GM18861 (cell line): ENCODE measurements at regions not wholly inside any gene's neighbourhood (a gene's known extent, or its start where the extent isn't known, plus 50 kb on each side); places are given as distances from the start of the nearest gene placed in this dataset.

Experiments
- ATAC-seq: cut with Tn5 transposase; IDR thresholded peaks from one replicate; pipeline ENCODE4 v1.9.1; 2021; ENCODE audit not compliant: unreplicated experiment

DNA sequence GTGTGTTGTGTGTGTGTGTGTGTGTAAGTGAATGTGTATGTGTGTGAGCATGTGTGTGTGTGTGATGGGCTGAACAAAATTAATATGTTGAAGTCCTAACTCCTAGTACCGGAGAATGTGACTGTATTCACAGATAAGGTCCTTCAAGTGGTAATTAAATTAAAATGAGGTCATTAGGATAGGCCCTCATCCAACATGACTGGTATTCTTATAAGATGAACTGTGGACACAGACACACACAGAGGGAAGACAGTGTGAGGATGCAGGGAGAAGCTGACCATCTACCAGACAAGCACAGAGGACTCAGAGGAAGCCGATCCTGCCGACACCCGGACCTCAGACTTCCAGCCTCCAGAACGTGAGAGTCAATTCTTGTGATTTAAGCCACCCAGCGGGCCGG, 91.2 kb upstream of the PGBD5 start:
- no peak for ATAC-seq

DNA sequence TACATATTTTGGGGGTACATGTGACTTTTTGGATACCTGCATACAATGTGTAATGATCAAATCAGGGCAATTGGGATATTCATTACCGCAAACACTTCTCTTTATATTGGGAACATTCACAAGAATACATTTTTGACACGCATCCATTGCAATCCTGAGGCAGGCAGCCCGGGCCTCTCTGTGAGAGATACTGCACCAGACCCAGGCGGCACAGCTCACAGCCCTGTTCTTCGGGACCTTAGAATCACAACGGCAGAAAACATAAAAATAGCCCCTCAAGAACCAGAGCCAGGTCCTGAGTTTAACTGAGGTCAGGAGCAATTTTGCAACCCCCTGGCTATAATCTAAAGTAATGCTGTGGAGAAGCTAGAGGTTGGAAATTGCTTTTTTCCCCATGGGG, 90.8 kb upstream of the PGBD5 start:
- ATAC-seq, result no peak

DNA sequence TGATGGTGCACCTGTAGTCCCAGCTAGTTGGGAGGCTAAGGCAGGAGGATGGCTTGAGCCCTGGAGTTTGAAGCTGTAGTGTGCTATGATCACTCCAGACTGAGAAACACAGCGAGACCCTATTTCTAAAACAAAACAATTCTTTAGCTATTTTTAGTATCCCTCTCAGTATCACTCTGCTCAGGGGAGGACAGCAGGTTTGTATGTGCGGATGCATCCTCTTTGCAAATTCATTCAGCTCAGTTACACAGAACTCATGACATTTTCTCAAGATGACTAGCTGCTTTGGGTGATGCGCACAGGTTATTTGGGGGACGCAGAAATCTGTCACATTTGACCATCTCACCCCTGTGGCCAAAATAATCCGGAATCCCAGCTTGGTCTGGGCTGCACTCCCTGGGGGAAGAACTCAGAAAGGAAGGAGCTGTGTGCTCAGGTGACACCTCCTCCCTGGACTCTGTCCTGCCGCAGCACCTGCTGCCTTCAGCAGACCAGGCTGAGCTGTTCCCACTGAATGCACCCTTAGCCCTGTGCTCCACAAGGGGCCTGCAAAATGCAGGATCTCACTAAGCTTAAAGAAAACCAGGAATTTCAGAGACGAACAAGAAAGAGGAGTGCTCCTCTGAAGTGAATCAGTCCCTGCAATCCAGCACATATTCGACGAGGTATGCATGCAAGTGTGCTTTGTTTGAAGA, 89.5 kb upstream of the PGBD5 start:
- ATAC-seq, result no peak

DNA sequence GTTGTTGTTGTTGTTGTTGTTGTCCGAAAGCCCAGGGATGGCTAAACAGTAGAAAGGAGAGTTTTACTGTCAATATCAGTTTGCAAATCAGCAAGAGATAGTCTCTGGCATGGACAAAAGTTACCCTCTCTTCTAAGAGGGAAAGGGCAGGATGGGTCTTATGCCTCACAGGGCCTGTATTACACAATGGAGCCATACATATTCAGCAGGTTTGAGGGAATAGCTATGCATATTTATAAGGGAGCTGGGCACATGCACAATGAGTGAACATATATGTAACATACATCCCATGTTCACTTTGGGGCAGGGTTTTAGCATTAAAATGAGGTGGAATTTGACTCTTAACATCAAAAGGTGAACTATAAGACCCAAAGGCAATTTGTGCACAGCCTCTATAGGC, 84.4 kb upstream of the PGBD5 start:
- no peak for ATAC-seq

DNA sequence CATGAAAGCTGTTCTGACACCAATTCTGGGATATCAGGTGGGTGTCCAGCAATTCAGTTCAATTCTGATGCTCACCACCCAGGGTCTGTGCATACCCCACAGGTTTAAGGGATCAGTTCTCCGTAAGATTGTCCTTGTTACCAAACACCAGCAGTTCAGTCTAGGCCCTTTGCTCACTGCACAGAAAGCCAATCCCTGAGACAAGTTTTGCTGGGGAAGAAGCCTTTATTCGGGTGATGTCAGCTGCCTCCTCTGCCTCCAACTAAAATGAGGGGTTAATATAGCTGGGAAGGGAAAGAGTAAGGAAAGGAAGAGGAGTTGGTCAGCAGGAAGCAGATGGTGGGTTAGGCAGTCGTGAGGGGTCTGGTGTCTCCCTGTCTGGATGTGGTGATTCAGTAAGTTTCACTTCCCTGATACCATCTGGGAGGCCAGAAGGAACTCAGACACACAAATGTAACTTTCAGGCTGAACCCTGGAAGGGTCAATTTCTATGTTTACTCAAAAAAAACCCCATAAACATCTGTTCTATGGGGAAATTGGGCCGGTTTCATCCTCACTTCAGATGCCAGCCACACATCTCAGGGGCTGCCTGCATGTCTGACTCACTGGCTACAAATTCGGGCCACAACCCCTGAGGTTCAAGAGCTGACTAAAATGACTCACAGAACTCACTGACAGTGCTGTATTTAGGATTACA, 83.3 kb upstream of the PGBD5 start:
- ATAC-seq, result peak; percentile 46

DNA sequence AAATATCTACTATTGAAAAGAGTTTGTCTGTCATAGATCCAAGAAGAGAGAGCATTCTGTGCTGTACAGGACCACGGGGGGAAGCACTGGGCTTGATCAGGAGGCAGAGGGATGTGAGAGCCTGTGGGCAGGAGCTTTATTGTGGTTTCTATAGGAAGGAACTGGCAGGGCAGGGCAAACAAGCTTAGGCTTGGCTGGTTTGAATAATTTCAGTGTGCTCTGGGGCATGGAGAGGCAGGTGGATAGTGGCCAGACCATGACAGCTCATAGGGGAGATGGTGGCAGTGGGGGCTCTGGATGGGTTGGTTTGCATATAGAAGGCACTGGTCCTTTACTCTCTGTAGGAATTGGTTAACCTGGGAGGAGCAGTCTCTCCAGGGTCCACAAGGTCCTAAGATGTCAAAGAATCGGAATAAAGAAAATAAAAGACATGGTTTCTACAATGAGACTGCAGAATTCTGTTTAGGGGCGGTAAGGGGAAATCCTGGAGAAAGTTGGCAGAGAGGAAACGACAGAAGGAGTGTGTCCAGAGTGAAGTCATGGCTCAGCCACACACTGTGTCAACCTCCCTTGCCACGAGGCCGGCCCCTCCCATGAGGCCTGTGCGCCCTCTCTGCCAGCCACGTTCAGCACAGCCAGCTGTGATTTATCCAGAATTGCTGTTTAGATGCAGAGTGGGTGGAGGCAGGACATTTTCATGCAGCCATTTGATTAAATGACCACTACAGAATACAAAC, 81.7 kb upstream of the PGBD5 start:
- no peak for ATAC-seq

DNA sequence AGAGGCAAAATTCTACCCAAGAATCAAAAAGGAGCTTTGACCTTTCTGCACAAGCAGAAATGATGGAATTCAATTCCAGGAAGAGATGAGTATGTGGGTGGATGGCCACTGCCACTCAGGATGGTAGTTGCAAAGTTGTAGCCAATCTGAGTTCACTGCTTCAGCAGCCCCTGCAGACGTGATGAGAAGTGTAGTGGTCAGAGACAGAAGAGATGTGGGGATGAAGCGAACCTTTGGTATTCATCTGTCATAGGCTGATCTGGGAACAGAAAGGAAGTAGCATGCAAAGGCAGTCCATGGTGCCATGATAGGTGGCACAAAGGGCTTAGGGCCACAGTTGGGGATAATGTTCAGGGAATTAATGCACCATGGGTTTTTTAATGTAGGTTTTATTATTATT, 81.1 kb upstream of the PGBD5 start:
- ATAC-seq, result no peak

DNA sequence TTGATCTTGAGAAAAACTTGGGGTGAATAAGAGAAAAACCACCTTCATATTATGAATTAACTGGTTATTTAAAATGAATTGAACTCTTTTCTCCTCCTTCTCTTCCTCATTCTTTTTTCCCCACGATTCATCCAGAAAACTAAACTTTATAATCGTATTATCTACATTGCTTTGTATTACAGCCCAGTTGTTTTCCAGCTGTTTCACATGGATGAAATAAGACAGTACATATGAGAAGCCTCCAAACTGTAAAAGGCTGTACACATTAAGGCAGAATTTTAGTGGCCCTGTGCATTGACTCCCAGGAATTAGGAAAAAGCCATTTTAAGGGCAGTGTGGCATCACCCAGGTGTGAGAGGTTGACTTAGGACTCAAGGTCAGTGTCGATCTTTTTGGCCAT, 80.3 kb upstream of the PGBD5 start:
- no peak for ATAC-seq

DNA sequence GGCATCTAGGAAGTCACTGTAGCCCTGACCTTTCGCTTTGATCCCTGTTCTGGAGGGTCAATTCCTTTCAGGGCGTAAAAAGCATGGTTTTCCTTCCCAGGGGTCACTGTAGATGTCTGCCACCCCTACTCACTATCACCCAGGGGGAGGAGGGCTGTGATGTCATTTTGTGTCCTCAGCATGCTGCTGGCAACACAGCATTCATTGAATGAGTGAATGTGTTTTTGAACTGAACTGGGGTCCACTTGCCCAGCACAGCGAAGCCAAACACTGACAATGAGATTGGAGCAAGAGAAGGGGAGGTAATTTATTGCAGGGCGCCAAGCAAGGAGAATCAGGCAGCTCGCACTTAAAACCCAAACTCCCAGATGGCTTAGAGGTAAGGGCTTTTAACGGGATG, 78.2 kb upstream of the PGBD5 start:
- ATAC-seq, result no peak

DNA sequence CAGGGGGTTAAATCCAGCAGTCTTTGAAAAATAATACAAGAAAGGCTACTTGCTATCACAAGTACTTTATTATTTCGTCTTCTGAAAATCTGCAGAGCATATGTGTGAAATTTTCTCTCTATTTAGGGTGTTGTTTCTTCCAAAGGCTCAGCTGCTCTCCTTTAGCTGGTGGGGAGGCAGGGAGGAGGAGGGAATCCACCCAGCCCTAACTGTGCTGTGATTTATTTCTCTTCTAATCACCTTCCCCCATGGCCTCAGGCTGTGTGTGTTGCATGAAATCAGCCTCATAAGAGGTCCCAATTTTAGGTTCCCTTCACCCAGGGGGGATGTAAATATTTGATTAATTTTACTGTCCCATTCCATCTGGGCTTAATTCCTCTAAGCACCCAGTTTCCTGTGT, 77.6 kb upstream of the PGBD5 start:
- ATAC-seq, result no peak

DNA sequence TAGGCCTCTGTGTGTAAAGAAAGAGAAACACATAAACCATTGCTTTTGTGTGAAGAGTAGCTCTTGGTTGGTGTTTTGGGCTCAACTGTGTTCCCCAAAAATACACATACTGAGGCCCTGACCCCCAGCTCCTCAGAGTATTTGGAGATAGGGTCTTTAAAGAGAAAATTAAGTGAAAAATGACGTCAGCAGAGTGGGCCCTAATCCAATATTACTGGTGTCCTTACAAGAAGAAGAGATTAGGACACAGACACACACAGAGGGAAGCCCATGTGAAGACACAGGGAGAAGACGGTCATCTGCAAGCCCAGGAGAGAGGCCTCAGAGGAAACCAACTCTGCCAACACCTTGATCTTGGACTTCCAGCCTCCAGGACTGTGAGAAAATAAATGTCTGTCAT, 76.9 kb upstream of the PGBD5 start:
- ATAC-seq, result no peak

DNA sequence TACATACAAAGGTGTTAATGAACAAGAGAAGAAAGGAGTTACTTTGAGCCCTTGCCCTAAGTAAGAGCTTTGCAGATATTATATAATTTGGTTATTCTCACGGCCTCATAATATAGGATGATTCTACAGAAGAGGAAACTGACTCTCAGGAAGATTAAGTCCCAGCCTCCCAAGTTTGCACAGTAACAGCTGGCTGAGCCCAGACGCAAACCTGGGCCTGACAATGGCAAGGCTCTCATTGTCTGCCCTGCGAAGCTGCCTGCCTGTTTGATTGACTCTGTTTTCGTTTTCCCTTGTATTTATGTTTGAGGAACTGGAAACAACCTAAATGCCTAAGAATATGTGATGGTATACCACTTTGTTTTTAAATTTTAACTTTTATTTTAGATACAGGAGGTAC, 76.2 kb upstream of the PGBD5 start:
- ATAC-seq, result no peak

DNA sequence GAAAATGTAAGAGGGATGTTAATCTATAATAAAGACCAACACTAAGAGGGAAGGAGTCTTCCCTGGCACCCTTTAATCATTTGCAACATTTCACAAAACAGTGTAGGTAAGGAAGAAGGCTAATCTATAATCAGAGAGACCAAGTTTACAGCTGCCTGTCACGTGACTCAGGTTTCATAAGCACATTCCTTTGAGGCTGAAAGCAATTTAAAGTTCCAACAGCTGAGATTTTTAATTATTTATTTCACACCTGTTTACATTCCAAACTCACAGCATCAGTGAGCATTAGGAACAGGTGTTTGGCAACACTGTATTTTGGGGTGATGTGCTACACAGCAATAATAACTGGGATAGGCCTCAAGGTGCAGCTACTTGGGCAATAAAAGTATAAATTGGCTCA, 75.7 kb upstream of the PGBD5 start:
- no peak for ATAC-seq

DNA sequence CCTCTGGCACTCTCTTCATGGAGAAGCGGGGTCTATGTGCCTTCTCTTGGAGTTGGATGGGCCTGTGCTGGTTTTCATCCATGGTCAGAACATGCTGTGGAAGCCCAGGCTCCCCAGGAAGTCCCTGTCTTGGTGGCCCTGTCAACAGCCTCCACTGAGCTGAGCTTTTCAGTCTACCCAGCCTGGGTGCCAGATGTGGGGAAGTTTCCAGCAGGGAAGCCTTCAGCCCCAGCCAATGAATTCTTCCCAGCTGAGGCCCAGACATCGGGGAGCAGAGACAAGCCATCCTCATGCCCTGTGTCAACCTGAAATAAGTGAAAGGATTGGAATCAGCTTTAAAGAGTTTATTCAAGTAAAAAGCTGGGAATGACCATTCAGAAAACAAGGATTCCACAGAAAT, 75.1 kb upstream of the PGBD5 start:
- ATAC-seq, result no peak

DNA sequence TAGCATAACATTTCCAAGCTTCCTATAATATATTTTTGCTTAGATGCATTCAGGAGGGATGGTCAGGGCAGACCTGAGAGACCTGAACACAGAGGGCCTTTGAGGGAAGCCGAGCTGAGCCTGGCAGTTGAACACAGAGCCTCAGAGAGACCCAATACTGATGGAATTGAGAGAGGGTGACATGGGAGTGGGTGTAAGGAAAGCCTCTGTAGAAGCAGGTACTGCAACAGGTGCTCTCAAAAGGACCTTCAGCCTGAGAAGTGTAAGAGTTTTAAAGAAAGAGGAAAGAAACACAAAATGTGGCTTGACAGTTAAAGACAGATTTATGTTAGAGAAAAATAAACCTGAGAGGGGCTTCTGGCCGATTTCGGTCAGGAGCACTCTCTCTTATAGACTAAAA, 73.9 kb upstream of the PGBD5 start:
- ATAC-seq, result no peak

DNA sequence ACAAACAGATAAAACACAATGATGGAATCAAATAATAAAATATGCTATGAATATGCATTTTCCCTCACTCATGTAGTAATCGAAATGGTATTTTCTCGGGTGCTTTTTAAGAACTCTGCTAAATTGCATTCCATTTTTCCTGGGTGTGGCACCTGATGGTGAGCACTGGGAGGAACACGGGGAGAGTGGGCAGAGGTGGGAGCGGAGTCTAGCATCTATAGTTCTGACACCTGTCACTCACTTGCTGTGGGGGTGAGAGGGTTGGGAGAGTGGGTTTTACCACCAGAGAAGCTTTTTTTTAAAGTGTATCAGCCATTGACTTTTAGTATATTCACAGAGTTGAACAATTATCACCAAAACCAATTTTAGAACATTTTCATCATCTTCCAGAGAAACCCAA, 73.4 kb upstream of the PGBD5 start:
- ATAC-seq, result no peak

DNA sequence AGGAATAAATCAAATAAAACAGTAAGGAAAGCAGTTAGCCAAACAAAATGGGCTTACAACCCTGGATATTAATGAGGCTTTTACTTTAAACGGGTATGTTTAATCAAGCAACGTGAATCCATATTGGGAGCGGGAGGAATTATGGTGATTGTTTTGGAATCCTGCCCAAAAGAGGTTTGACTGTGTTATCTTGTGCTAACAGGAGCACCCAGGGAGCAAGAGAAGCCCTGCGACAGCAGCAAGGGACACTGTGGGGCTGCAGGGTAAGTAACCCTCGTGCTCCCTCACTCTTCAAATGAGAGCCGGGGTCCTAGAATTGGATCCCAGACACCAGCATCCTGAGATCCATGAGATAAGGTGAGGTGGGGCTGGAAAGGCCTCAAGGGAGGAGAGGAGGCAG, 72.6 kb upstream of the PGBD5 start:
- no peak for ATAC-seq

DNA sequence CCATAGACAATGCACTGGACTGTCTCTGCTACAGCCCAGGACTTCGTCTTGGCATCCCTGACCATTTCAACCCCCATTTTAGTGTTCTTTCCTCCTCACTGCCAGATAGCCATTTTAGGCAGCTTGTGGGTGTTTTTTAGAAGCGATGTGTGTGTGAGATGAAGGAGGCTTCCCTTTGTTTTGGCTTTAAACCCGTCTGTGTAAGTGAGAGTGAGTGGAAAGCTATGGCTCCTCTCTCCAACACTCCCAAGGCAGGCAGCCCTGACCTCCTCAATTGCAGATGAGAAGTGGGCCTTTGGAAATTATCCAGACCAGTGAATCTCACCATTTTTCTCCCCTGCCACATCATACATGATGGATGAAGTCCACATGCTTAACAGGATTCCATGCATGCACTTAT, 70.3 kb upstream of the PGBD5 start:
- no peak for ATAC-seq

DNA sequence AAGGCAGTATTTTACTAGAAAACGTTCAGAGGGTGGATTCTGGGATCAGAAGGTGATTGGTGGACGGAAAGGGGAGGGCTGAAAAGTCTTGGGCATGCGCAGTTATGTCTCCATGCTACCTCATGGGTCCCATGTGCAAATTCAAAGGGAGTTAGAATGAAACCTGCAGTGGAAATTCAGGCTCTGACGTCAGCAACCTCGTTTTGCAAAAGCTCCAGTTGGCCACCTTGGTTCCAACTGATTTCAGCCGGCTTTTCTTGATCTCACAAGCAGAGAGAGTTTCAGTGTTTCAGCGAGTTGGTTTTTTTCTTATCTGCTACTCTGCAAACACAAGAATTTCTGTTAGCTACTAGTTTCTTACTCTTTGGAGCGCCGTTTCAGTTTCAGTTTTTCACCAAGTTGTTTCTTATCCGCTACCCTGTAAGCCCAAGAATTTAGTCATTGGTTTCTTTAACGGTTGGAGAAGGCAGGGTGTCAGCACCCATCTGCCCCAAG, 69.8 kb upstream of the PGBD5 start:
- ATAC-seq, result no peak

DNA sequence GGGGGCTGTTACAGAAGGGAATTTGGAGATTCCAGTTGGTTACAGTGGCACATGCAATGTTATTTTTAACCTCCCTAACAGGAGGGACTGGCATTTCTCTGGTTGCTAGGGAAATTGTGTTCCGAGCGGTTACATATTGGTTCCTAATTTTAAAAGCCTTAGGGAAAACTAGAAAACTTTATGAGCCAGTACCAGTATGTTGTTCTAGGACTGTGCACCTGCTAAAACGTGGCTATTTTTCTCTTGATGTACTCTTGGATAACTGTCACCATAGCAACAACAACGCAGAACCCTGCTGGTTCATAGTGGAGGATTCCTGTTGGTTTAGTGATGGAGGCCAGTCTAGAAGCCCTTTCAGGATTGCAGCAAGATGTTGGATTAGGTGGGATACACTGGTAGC, 68.9 kb upstream of the PGBD5 start:
- ATAC-seq, result no peak

DNA sequence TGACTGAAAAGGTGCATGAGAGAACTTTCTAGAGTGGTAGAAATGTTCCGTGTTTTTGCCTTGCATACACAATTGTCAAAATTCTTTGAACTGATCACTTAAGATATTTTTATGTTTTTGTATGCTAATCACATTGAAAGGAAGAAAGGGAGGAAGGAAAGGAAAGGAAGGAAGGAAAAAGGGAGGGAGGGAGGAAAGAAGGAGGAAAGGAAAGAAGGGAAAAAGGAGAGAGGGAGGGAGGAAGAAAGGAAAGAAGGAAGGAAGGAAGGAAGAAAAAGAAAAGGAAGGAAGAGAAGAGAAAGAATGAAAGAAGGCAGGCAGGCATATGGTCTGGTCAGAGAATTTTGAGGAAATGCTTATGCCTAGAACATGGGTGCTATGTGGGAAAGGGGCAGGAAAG, 68.4 kb upstream of the PGBD5 start:
- no peak for ATAC-seq

DNA sequence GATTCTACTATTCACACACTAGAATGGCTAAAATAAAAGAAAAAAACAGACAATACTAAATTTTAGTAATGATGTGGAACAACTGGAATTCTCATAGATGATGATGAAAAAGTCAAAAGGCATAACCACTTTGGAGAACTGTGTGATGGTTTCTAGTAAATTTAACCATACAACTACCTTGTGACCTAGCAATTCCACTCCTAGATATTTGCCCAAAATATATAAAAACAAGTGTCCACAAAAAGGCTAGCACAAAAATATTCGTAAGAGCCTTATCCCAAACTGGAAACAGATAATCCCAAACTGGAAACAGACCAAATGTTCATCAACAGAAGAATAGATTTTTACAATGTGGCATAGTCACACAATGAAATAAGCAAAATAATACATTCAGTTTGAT, 67.9 kb upstream of the PGBD5 start:
- ATAC-seq, result no peak
